ENCODE measurements at regions not wholly inside any gene's neighbourhood (a gene's known extent, or its start where the extent isn't known, plus 50 kb on each side); places are given as distances from the start of the nearest gene placed in this dataset.

DNA sequence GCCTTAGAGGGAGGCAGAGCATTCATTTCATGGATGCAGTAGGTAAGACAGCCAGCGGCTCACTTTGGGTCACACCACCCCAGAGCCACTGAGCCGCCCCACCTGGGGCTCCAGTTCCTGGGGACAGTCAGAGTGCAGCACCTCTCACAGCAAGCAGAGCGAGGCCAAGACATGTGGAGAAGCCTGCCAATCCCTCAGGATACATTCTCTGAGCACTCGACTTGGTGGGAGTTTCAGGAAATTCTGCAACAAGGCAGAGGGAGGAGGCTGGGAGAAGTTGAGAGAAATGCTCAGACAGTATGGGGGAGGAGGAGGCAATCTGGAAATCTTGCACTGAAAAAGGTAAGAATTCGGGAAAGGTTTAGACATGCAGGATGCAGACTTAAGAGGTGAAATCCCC, 60.8 kb upstream of the WLS start:
- DNase-seq (ENCODE audit: low spot score) = no peak

DNA sequence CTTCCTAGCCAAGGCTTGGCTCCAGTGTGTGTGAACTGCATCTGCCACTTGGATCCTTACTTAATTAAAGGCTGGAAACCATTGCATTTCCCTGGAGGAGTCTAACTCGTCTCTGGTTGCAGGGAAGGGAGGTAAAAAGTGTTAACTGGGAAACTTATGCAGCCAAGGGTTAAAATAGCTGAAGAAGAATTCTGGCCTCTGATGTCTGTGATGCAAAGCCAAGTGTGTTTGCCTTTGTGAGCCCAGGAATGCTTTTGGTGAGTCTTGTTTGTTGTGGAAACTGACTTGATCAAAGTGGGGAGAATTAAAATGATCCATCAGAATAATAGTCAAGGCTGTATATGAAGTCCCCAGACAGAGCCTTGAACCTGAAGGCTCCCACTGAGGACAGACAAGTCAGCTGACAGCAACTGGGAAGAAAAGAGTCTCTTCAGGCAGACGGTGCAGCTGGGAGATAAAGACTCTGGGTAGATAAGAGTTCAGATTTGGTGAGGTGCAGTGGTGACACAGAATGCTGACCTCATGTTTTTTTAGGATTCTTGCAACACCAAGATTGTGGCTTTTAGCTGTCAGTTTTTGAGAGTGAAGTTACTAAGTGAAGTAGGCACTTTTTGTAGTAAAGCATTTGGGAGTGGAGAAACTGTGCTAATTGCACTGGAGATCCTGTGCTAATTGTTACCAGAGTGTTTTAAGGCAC, 59.5 kb upstream of the WLS start:
- DNase-seq (ENCODE audit: low spot score) = no peak

DNA sequence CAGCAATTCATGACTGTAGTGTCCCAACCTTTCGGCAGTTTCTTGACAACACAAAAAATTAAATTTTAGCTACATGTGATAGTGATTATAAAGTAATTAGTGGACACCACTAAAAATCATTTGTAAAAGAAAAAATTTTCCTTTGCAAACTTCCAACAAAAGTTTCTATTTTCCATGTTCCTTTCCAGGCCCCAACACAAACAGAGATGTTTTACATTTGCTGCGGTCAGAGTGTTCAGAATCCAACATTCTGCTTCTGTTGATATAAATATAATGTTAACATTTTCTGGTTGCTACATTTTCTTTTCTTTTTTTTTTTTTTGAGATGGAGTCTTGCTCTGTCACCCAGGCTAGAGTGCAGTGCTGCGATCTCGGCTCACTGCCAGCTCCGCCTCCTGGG, 54.9 kb upstream of the WLS start:
- no peak for DNase-seq (ENCODE audit: low spot score)

DNA sequence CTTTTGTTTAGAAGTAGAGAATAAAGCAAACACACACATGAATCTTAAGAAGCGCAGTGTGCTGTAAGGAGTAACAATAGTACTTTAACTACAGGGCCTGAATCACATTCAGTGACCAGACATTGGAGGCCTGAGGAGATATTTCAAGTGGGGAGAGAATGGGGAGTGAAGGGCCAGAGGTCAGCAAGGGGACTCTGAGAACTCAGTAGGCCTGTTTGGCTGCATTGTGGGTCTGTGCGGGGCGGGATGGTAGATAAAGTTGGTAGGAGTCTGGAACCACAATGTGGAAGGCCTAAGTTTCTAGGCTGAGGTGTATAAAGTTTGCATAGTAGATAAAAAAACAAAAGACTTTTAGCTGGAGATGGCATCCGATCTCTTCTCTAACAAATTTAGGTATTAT, 52.7 kb upstream of the WLS start:
- DNase-seq (ENCODE audit: low spot score) = no peak

DNA sequence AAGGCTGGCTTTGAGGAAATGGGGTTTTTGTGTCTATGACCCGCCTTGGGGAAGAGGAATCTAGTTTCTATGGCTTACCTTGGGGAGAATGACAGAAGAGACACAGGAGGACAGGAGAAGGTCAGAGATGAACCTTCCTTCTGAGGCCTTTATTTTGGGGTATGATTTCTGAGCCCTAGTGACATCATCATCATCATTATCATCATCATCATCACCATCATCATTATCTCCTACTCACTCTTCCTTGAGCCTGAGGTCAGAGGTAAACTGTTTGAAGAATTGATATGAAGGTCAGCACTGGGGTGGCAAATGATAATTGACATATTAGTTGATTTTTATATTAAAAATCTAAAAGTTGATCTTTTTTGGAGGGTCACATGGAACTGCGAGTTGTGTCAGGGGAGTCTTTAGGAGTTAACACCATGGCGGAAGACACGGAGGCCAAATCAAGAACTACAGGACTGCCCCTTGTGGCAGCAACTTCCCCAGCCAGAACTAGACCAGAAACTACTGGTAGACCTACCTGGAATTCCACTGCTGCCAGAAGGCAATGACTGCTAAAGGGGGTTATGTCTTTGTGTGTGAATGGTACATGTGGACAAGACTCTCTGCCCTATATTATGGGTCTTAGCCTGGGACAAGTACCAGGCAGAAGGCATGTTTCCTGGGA, 49.8 kb upstream of the WLS start:
- no peak for DNase-seq (ENCODE audit: low spot score)

All from COLO829 (cell line).